ENCODE measurements at regions not wholly inside any gene's neighbourhood (a gene's known extent, or its start where the extent isn't known, plus 50 kb on each side); places are given as distances from the start of the nearest gene placed in this dataset.

- TF ChIP-seq POLR2A (IDR thresholded peaks at IDR 0.05; ENCODE audit: extremely low read depth, insufficient read length): no peak
- no peak for TF ChIP-seq CTCF (IDR thresholded peaks at IDR 0.05; ENCODE audit: low read depth, low read length)
- TF ChIP-seq MYC (IDR thresholded peaks at IDR 0.05; ENCODE audit: low read depth, low read length): no peak
- no peak for DNase-seq (ENCODE audit: low read depth)
- no peak overlapping the region for H3K4me3 ChIP-seq (ENCODE audit: low read depth, low read length)
These were observed 496.3 kb upstream of the MAP3K7 start for GRCh38 chr6:91083211-91083610.

- no peak for TF ChIP-seq MYC (IDR thresholded peaks at IDR 0.05; ENCODE audit: low read depth, low read length)
- no peak for TF ChIP-seq CTCF (IDR thresholded peaks at IDR 0.05; ENCODE audit: low read depth, low read length)
- no peak for TF ChIP-seq POLR2A (IDR thresholded peaks at IDR 0.05; ENCODE audit: extremely low read depth, insufficient read length)
- no peak for TF ChIP-seq MAX (IDR thresholded peaks at IDR 0.05; ENCODE audit: low read depth, low read length)
- DNase-seq (ENCODE audit: low read depth): no peak
- H3K4me3 ChIP-seq (ENCODE audit: low read depth, low read length): no peak overlapping the region
These were observed 495.5 kb upstream of the MAP3K7 start for GRCh38 chr6:91082311-91082832.

- no peak overlapping the region for H3K4me3 ChIP-seq (ENCODE audit: low read depth, low read length)
- peak; percentile 60 for DNase-seq (ENCODE audit: low read depth)
- TF ChIP-seq CTCF (IDR thresholded peaks at IDR 0.05; ENCODE audit: low read depth, low read length) (peak; percentile 46), MYC (IDR thresholded peaks at IDR 0.05; ENCODE audit: low read depth, low read length) (no peak), POLR2A (IDR thresholded peaks at IDR 0.05; ENCODE audit: extremely low read depth, insufficient read length) (no peak), MAX (IDR thresholded peaks at IDR 0.05; ENCODE audit: low read depth, low read length) (no peak)
These were observed 494.7 kb upstream of the MAP3K7 start for GRCh38 chr6:91081452-91082067.

- no peak overlapping the region for H3K4me3 ChIP-seq (ENCODE audit: low read depth, low read length)
- DNase-seq (ENCODE audit: low read depth): no peak
- no peak for TF ChIP-seq CTCF (IDR thresholded peaks at IDR 0.05; ENCODE audit: low read depth, low read length)
- TF ChIP-seq MYC (IDR thresholded peaks at IDR 0.05; ENCODE audit: low read depth, low read length): no peak
- no peak for TF ChIP-seq POLR2A (IDR thresholded peaks at IDR 0.05; ENCODE audit: extremely low read depth, insufficient read length)
- TF ChIP-seq MAX (IDR thresholded peaks at IDR 0.05; ENCODE audit: low read depth, low read length): no peak
These were observed 494.0 kb upstream of the MAP3K7 start for GRCh38 chr6:91080871-91081270.

GRCh38 chr6:91079969-91080368 lies 493.1 kb upstream of the MAP3K7 start:
- DNase-seq (ENCODE audit: low read depth): no peak
- TF ChIP-seq CTCF (IDR thresholded peaks at IDR 0.05; ENCODE audit: low read depth, low read length): no peak
- H3K4me3 ChIP-seq (ENCODE audit: low read depth, low read length): no peak overlapping the region
